Transverse colon (tissue), 4 donors: ENCODE measurements at regions not wholly inside any gene's neighbourhood (a gene's known extent, or its start where the extent isn't known, plus 50 kb on each side); places are given as distances from the start of the nearest gene placed in this dataset.

Experiments used
- DNase-seq: peaks from one replicate; pipeline ENCODE4 v3.0.0-alpha.2; 2019
- H3K27ac ChIP-seq, 4 donors: fragments of 200-600 bp; sonication (generic); 2 replicates each; pipeline ENCODE4 v1.5.1; 2016 to 2018; ENCODE audit warnings: inconsistent platforms in 4 of 4
- H3K27me3 ChIP-seq: fragments of 200-600 bp; sonication (generic); 2 replicates; pipeline ENCODE4 v1.5.1; 2017; ENCODE audit warnings: inconsistent platforms
- H3K36me3 ChIP-seq, 4 donors: fragments of 200-600 bp; sonication (generic); 2 replicates each; pipeline ENCODE4 v1.5.1; 2017 to 2019; ENCODE audit warnings: inconsistent platforms in 4 of 4
- H3K4me1 ChIP-seq, 4 donors: fragments of 200-600 bp; sonication (generic); 2 replicates each; pipeline ENCODE4 v1.5.1; 2017 to 2020; ENCODE audit warnings: inconsistent platforms in 4 of 4
- H3K4me3 ChIP-seq, 4 donors: fragments of 200-600 bp; sonication (generic); 1 replicate in 1 of 4; 2 replicates in 3 of 4; pipeline versions ENCODE4 v1.5.1 to v1.6.1; 2017 to 2019; ENCODE audit warnings: inconsistent platforms in 4 of 4
- H3K9me3 ChIP-seq, 2 donors: fragments of 200-600 bp; sonication (generic); 2 replicates each; pipeline ENCODE4 v1.5.1; 2017 to 2019; ENCODE audit warnings: inconsistent platforms in 2 of 2
- EP300 ChIP-seq: sonication (generic); formaldehyde crosslinking; IDR thresholded peaks from one replicate; pipeline ENCODE4 v1.6.1; 2017; ENCODE audit warnings: antibody characterized with exemption, low read depth
- POLR2A ChIP-seq: fragments of 450-650 bp; IDR thresholded peaks from one replicate; pipeline ENCODE4 v1.6.1; 2016; ENCODE audit warnings: antibody characterized with exemption, mild to moderate bottlenecking, moderate library complexity
- POLR2AphosphoS5 ChIP-seq, 3 donors: sonication (generic); formaldehyde crosslinking; IDR thresholded peaks; one replicate each; pipeline ENCODE4 v1.6.1; 2016; ENCODE audit warnings: antibody characterized with exemption in 3 of 3
- WGBS, 2 donors: methylation state at CpG; one replicate each; pipeline ENCODE4 v1.1.5; 2018; ENCODE audit warnings: low coverage in 1 of 2; 5-methylcytosine and 5-hydroxymethylcytosine counted together
- in situ Hi-C, 4 donors: fragments of 200-750 bp; cut with MboI; loops; one replicate each; pipeline versions ENCODE4 v1.15.0 to v1.15.1; 2017; ENCODE audit warnings: low sequenced_read_pairs in 3 of 4, low pct_ligation_motif_present in 1 of 4, low pct_unique_long_range_greater_than_20kb in 1 of 4
- intact Hi-C: fragments of 100-400 bp; cut with DNase I; formaldehyde crosslinking; loops from one replicate; pipeline ENCODE4 v1.15.1; 2023; ENCODE audit warnings: low total_unique reads
- TF ChIP-seq, protein P1 (sequence below), 5 experiments: fragments of 200-600 bp in 3 of 5; fragments of 450-650 bp in 2 of 5; sonication (generic) in 3 of 5; IDR thresholded peaks; 1 replicate in 2 of 5; 2 replicates in 3 of 5; pipeline ENCODE4 v1.5.1; 2016 to 2017; ENCODE audit warnings: antibody characterized with exemption in 5 of 5, inconsistent platforms in 3 of 5, mild to moderate bottlenecking in 2 of 5, moderate library complexity in 1 of 5

DNA sequence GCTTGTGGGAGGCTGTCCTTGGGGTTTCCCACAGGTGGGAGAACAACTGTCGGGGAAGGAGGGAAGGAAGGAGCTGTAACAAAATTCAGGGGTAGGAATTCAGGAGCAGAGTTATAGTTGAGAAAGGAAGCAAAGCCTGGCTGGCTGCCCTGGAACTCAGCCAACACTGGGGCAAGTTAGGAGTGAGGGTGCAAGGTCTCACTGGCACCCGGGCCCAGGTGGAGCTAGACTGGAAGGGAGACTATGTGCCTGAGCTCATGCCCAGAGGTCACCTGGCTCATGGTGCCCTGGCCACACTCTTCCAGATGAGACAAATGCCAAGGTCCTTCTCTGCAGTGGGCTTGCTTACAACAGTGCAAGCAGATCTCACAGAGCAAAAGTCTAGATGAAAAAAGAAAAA lies 75.6 kb upstream of the ARHGAP28 start:
- H3K27me3 ChIP-seq, result no peaks in the 10 kb centered on the region
- H3K27ac ChIP-seq, result no peak overlapping the region
- H3K4me3 ChIP-seq, result no peak overlapping the region
- WGBS, 2 donors, result 54% methylated on average over 2 of the region's 2 CpGs; no CpG with 5 or more reads in 1 of the 2 donors
- in situ Hi-C loops, result no loop called here
- no peaks in the 10 kb centered on the region for H3K36me3 ChIP-seq
- DNase-seq, result no peak
- intact Hi-C loops, result no loop called here
- no peaks in the 10 kb centered on the region for H3K4me1 ChIP-seq
- TF ChIP-seq EP300 (no peak), POLR2AphosphoS5 (IDR thresholded peaks at IDR 0.05) (no peak), POLR2A (no peak)
- TF ChIP-seq, protein P1, sequence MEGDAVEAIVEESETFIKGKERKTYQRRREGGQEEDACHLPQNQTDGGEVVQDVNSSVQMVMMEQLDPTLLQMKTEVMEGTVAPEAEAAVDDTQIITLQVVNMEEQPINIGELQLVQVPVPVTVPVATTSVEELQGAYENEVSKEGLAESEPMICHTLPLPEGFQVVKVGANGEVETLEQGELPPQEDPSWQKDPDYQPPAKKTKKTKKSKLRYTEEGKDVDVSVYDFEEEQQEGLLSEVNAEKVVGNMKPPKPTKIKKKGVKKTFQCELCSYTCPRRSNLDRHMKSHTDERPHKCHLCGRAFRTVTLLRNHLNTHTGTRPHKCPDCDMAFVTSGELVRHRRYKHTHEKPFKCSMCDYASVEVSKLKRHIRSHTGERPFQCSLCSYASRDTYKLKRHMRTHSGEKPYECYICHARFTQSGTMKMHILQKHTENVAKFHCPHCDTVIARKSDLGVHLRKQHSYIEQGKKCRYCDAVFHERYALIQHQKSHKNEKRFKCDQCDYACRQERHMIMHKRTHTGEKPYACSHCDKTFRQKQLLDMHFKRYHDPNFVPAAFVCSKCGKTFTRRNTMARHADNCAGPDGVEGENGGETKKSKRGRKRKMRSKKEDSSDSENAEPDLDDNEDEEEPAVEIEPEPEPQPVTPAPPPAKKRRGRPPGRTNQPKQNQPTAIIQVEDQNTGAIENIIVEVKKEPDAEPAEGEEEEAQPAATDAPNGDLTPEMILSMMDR (IDR thresholded peaks at IDR 0.05), result no peak
- H3K9me3 ChIP-seq, result no peaks in the 10 kb centered on the region

DNA sequence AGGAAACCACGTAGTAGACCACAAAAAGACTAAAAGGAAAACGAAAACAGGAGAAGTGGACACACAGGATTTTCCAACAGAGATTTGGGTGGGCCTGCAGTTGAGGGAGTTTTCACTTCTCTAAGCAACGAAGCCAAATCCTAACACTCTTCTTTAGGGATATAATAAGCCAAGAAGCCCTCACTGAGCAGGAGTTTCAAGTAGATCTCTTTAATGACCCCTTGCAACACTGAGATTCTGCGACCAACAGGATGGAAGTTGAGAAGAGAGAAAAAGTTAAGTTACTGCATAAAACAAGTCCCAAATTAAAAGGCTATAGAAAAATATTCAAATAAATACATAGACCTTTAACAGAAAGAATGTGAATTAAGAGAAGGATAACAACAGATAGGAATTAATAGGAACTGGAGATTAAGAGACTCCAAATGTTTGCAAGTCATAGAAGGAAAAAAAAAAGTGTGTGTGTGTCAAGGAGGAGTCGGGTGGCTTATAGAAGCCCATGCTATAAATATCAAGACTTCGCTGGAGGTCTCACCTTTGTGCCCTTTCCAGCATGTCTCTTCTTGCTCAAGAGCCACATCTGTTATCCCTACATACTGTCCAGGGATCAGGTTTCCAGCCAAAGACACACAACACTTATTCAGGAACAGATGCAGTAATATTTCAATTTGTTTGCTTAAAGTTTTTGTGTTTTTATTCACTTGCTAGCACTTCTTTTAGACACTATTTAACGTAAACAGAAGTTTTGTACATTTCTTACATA lies 69.4 kb upstream of the ARHGAP28 start:
- intact Hi-C loops (loop anchor here (5.0 kb wide), 1 partner anchor 822 kb away; no protein-coding TSS in a partner anchor), in situ Hi-C loops (no loop called here)
- Histone ChIP-seq H3K4me1 (no peaks in the 10 kb centered on the region), H3K27me3 (no peaks in the 10 kb centered on the region), H3K4me3 (no peak overlapping the region), H3K27ac (no peak overlapping the region), H3K9me3 (no peaks in the 10 kb centered on the region), H3K36me3 (no peaks in the 10 kb centered on the region)
- no peak for DNase-seq
- 56 to 63% methylated on average over 5 to 7 of the region's 7 CpGs for WGBS, 2 donors
- TF ChIP-seq EP300, result no peak
- TF ChIP-seq, protein P1 (IDR thresholded peaks at IDR 0.05), result no peak

DNA sequence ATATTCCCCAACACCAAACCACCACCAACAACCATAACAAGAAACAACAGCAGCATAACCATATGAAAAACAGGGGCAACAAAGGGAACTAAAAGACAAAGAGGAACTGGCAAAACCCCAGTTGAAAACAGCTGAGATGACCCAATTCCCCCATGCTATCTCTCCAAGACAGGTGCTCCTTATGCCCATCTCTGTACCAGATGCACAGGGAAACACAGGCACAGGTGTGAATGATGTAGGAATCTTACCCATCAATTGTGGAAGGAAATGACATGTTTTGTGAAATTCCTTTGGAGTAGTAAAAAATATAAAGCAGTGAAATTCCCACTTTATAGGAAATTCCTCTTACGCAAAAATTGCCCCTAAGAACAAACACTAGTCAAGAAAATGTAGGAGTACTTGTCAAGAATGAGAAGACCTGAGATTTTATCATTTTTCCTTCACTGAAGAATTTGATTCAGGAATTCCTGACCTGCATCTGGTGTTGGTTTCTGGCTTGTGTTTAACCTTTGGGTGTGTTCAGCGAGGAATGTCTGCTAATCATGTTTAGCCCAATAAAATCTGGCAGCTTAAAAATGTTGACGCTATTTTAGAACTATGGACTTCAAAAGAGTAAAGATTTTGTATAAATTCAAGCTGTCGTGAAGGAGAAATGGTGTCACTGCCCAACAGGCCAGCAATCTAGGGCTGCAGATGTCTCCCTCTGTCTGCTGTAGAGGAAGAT lies 67.7 kb upstream of the ARHGAP28 start:
- DNase-seq, result no peak
- no peak overlapping the region for H3K27ac ChIP-seq
- no peaks in the 10 kb centered on the region for H3K4me1 ChIP-seq
- no peak overlapping the region for H3K4me3 ChIP-seq
- H3K36me3 ChIP-seq, result no peaks in the 10 kb centered on the region
- WGBS, 2 donors, result 37 to 50% methylated on average over 4 of the region's 4 CpGs
- in situ Hi-C loops (no loop called here), intact Hi-C loops (loop anchor here (5.0 kb wide), 1 partner anchor 820 kb away; no protein-coding TSS in a partner anchor)
- TF ChIP-seq POLR2A (no peak), POLR2AphosphoS5 (IDR thresholded peaks at IDR 0.05) (no peak), EP300 (no peak)
- TF ChIP-seq, protein P1 (IDR thresholded peaks at IDR 0.05), result no peak
- no peaks in the 10 kb centered on the region for H3K9me3 ChIP-seq
- no peaks in the 10 kb centered on the region for H3K27me3 ChIP-seq

DNA sequence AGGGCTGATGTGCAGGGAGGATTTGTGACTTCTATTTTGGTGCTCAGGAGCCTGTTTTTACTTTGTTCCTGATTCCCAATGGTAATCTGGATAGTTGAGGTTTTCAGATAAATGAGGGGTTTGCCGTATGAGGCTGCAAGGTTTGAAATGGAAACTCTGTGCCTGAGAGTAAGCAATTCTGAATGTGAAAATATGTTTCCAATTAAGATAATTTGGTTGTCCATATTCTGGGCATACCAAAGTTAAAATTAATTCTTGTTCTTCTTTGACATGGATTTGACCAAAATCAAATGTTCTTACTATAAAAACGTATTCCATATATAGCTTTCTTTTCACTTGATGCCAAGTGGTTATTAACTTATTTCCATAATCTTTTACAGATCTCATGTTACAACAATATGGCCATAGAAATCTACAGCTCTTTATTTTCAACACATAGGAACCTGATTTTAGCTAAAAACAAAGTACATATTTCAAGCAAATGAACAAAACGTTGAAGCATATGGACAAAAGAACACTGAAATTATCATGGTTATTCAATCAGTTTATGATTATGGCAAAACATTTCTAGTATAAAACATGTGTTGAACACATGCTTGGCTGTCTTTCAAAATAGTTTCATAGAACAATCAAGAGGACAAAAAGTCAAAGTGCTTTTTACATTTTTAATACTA lies 63.4 kb upstream of the ARHGAP28 start:
- H3K4me1 ChIP-seq, result no peaks in the 10 kb centered on the region
- H3K9me3 ChIP-seq, result no peaks in the 10 kb centered on the region
- no peak overlapping the region for H3K4me3 ChIP-seq
- H3K36me3 ChIP-seq, result no peaks in the 10 kb centered on the region
- intact Hi-C loops (no loop called here), in situ Hi-C loops (no loop called here)
- DNase-seq, result no peak
- H3K27ac ChIP-seq, result no peak overlapping the region
- TF ChIP-seq EP300, result no peak
- 50 to 51% methylated on average over 3 of the region's 3 CpGs for WGBS, 2 donors
- no peaks in the 10 kb centered on the region for H3K27me3 ChIP-seq
